ENCODE measurements at regions not wholly inside any gene's neighbourhood (a gene's known extent, or its start where the extent isn't known, plus 50 kb on each side); places are given as distances from the start of the nearest gene placed in this dataset.

GRCh38 chr11:15765530-15765929, 590.8 kb downstream of the SOX6 start:
- Histone ChIP-seq H3K4me1 (no peaks in the 10 kb centered on the region), H3K27ac (no peak overlapping the region), H3K9me3 (no peaks in the 10 kb centered on the region), H3K27me3 (no peaks in the 10 kb centered on the region), H3K4me3 (no peak overlapping the region), H3K36me3 (ENCODE audit: low read depth, missing control alignments) (no peaks in the 10 kb centered on the region)
- intact Hi-C loops (cut with DNase I; ENCODE audit: low total_unique reads) = loop anchor here (10.0 kb wide), 1 partner anchor 371 kb away; no protein-coding TSS in a partner anchor
- DNase-seq = no peak
- WGBS, 2 donors = 89 to 93% methylated on average over 3 of the region's 3 CpGs
- no peak for TF ChIP-seq POLR2A (IDR thresholded peaks at IDR 0.05)
- TF ChIP-seq, protein P1, sequence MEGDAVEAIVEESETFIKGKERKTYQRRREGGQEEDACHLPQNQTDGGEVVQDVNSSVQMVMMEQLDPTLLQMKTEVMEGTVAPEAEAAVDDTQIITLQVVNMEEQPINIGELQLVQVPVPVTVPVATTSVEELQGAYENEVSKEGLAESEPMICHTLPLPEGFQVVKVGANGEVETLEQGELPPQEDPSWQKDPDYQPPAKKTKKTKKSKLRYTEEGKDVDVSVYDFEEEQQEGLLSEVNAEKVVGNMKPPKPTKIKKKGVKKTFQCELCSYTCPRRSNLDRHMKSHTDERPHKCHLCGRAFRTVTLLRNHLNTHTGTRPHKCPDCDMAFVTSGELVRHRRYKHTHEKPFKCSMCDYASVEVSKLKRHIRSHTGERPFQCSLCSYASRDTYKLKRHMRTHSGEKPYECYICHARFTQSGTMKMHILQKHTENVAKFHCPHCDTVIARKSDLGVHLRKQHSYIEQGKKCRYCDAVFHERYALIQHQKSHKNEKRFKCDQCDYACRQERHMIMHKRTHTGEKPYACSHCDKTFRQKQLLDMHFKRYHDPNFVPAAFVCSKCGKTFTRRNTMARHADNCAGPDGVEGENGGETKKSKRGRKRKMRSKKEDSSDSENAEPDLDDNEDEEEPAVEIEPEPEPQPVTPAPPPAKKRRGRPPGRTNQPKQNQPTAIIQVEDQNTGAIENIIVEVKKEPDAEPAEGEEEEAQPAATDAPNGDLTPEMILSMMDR (IDR thresholded peaks at IDR 0.05) = no peak

GRCh38 chr11:15768321-15768720, 588.0 kb downstream of the SOX6 start:
- Histone ChIP-seq H3K36me3 (ENCODE audit: low read depth, missing control alignments) (no peaks in the 10 kb centered on the region), H3K27me3 (no peaks in the 10 kb centered on the region), H3K27ac (no peak overlapping the region), H3K9me3 (no peaks in the 10 kb centered on the region), H3K4me3 (no peak overlapping the region), H3K4me1 (no peaks in the 10 kb centered on the region)
- no peak for DNase-seq
- intact Hi-C loops (cut with DNase I; ENCODE audit: low total_unique reads) = loop anchor here (10.0 kb wide), 1 partner anchor 374 kb away; no protein-coding TSS in a partner anchor
- TF ChIP-seq POLR2A (IDR thresholded peaks at IDR 0.05) = no peak
- TF ChIP-seq, protein P1 (IDR thresholded peaks at IDR 0.05) = no peak
- WGBS, 2 donors = 96 to 98% methylated on average over 5 of the region's 5 CpGs

GRCh38 chr11:15769203-15769602, 587.1 kb downstream of the SOX6 start:
- H3K27ac ChIP-seq = no peak overlapping the region
- H3K36me3 ChIP-seq (ENCODE audit: low read depth, missing control alignments) = no peaks in the 10 kb centered on the region
- H3K4me1 ChIP-seq = peaks cover 2% of the 10 kb centered on the region
- H3K9me3 ChIP-seq = no peaks in the 10 kb centered on the region
- DNase-seq = no peak
- 88 to 93% methylated on average over 3 of the region's 3 CpGs for WGBS, 2 donors
- intact Hi-C loops (cut with DNase I; ENCODE audit: low total_unique reads) = loop anchor here (10.0 kb wide), 1 partner anchor 374 kb away; no protein-coding TSS in a partner anchor
- no peak for TF ChIP-seq POLR2A (IDR thresholded peaks at IDR 0.05)
- TF ChIP-seq, protein P1 (IDR thresholded peaks at IDR 0.05) = no peak
- H3K27me3 ChIP-seq = no peaks in the 10 kb centered on the region
- H3K4me3 ChIP-seq = no peak overlapping the region

- H3K27me3 ChIP-seq = no peaks in the 10 kb centered on the region
- peak; percentile 76 for DNase-seq
- peaks cover 19% of the 10 kb centered on the region for H3K4me1 ChIP-seq
- H3K27ac ChIP-seq = no peak overlapping the region
- H3K9me3 ChIP-seq = no peaks in the 10 kb centered on the region
- no peaks in the 10 kb centered on the region for H3K36me3 ChIP-seq (ENCODE audit: low read depth, missing control alignments)
- 83 to 87% methylated on average over 1 of the region's 1 CpG for WGBS, 2 donors
- intact Hi-C loops (cut with DNase I; ENCODE audit: low total_unique reads) = no loop called here
- no peak overlapping the region for H3K4me3 ChIP-seq
- TF ChIP-seq, protein P1 (IDR thresholded peaks at IDR 0.05) = peak in 2 of 3 experiments; percentile 43 to 69
- TF ChIP-seq POLR2A (IDR thresholded peaks at IDR 0.05) = no peak
Measured at GRCh38 chr11:15770798-15771414, 585.4 kb downstream of the SOX6 start.

DNA sequence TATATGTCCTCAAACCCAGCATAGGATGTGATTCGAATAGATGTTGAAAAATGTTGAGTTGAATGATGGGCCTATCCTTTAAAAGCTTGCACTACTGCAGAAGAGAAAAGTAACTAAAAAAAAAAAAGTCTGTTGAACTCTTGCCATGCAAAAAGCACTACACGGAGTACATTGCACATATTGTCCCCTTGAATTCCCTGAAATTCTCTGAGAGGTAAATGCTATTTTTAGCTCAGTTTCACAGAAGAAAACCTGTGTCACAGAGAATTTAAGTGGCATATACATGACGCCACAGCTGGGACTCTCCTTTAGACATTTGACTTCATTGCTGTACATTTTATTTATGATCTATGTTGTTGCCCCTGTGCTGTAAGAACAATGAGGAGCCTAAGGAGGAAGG, 583.8 kb downstream of the SOX6 start:
- no peaks in the 10 kb centered on the region for H3K9me3 ChIP-seq
- 74 to 76% methylated on average over 3 of the region's 3 CpGs for WGBS, 2 donors
- DNase-seq = no peak
- H3K27me3 ChIP-seq = no peaks in the 10 kb centered on the region
- H3K4me3 ChIP-seq = no peak overlapping the region
- no peaks in the 10 kb centered on the region for H3K36me3 ChIP-seq (ENCODE audit: low read depth, missing control alignments)
- H3K4me1 ChIP-seq = peaks cover 19% of the 10 kb centered on the region
- TF ChIP-seq, protein P1 (IDR thresholded peaks at IDR 0.05) = no peak
- intact Hi-C loops (cut with DNase I; ENCODE audit: low total_unique reads) = no loop called here
- H3K27ac ChIP-seq = no peak overlapping the region
